NCI-H524 (cell line): ENCODE measurements at regions not wholly inside any gene's neighbourhood (a gene's known extent, or its start where the extent isn't known, plus 50 kb on each side); places are given as distances from the start of the nearest gene placed in this dataset.

ENCODE experiments used
- DNase-seq, 2 experiments: peaks; one replicate each; lab custom pipeline; 2025; lab: John Stamatoyannopoulos, UW

DNA sequence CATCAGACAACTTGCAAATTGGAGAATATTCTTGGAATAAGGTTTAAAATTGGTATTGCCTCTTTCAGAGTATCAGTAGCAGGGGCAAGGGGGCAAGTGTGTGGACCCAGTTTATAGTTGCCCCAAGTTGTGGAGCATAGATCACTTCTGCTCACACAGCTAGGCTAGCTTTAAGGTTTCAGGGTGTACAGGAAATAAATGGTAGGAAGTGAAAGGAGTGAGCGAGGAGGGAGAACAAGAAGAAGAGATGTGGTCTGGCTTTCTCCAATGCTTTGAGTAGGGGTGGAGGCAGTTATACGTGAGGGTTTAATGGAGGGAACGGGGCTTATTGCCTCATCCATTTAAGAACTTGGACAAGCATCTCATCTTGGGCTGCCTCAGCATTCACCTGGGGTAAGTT, 290.0 kb upstream of the CFAP20DC start:
- no peak for DNase-seq

DNA sequence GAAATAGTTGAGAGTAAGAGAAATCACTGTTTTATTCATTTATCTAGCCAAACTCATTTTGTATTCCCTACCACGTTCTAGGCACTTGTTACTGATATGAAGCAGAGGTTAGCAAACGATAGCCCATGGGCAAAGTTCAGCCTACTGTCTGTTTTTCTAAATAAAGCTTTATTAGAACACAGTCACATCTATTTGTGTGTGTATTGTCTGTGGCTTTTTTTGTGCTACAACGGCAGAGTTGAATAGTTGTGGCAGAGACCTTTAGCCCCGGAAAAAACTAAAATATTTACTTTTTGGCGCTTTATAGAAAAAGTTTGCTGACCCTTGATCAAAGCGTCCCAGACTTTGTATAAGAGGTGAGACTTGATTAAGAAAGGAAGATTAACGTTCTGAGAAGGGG, 289.1 kb upstream of the CFAP20DC start:
- DNase-seq = no peak

DNA sequence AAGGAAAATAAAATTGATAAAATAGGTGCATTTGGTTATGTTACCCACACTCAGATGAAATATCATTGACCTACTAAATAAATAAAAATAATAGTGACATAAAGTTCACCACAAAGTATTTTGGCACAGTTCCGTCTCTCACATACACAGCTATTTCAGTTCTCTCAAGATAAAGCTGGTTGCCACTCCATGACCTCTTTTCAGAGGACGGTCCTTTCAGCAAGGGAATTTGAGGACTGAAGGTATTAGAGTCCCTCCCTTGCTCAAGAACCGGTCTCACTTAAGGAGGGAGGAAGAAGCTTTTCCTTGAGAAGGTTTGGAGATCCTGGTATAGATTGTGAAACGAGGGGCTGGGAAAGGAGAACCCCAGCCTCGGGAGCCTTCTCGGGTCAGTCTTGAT, 285.5 kb upstream of the CFAP20DC start:
- DNase-seq = no peak

DNA sequence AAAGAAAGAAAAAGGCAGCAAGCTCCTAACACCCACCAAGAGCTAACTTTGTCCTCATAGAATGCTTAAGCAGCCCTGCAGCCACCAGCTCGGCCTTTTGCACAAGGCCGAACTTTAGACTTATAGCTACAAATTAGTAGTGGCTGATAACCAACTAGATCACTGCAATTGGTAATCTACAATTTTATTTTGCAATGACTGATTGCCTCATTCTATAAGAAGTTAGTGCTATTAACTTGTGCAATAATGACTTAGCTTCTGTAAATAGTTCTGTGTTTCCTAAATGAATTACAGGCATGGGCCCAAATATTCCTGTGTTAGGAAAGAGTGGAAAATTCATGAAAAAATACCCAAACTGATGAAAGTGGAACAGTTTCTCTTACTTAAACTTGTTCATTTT, 284.8 kb upstream of the CFAP20DC start:
- no peak for DNase-seq

DNA sequence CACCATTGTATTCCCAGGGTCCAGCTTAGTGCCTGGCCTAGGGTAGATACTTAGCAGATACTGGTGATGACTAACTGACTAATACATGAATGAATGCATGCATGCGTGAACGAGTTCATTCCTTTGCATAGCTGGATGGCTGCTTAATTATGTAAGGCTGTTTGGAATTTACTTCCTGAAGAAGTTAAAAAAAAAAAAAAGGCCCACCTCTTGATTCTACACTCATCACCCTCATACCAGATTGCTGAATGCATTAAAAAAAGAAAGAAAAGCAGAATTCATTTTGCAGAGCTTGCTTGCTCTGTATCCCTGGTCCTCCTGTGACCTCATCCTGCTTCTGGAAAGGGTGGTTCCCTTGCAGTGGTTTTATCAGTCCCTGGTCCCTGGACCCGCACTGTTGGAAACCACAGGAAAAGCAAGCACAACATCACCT, 277.6 kb upstream of the CFAP20DC start:
- no peak for DNase-seq

DNA sequence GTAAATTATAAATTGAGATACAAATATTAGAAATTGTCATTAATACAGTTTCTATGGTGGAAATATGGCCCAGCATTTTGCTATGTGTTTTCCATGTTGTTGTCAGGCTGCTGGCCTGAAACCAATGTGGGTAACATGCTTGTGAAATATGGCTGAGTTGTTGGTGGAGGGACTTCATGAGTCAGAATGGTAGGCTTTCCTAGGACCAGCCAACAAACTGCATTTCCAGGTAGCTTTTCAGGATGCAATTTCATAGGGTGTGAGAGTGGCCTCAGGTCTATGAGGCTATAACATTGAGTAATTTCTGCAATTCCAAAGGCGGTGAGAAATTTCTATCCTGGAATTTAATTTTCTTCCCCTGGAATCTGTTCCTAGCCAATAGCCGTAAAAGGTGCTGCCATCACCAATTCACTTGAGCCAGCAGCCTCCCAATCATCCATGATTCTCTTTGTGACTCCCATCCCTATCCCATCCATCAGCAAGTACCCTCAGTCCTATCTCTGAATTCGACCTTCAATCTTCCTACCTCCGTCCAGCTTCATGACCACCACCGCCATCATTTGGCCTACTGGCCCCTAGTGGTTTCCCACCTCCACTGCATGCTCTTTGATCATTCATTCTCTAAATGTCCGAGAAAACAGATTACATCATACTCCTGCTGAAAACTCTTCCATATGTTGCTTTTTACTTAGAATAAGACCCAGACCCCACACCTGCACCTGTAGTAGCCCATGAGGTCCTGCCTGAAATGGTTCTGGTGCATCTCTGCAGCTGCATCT, 276.6 kb upstream of the CFAP20DC start:
- no peak for DNase-seq

DNA sequence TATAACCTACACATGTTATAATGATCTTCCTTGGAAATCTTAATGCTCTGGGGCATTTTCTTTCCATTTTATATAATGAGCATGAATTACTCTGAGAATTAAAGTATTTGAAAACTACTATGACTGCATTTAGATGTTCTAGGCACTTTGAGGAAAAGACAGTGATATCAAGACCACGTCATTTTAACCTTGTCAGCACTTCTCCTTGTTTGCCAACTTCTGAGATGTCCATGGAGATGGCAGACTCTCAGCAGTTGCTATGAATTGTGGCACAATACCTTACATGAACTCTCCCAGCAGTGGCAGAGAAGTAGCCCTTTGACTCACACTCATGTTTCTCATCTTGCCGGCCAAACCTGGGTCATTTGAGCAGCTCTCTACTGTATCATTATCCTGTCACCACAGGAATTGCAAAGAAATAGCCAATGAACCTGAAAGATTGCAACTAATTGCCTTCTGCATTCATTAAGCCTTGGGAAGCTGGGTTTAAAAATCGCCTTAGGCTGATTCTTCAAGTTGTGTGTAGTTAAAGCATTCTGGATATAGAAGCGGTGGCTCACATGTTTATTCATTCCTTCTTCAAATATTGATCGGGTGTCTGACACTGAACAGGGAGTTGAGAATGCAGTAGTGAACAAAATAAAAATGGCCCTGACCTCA, 272.2 kb upstream of the CFAP20DC start:
- no peak for DNase-seq

DNA sequence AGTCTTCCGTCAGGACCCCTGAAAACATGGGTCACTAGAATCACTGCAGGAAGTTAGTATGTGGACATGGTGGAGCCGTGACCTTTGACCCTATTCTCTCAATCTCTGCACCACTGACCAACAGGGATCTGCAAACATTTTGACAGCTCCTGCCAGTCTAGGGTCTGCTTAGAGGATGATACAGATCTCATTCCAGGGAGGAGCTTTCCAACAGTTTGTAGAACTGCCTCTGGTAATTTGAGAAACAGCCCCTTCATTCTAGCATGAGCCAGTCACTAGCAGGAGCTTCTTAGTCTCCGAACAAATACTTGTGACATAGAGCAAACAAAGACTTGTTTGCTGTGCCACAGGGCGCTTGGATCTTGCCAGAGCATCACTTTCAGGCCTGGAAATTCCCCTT, 270.3 kb upstream of the CFAP20DC start:
- DNase-seq = no peak

DNA sequence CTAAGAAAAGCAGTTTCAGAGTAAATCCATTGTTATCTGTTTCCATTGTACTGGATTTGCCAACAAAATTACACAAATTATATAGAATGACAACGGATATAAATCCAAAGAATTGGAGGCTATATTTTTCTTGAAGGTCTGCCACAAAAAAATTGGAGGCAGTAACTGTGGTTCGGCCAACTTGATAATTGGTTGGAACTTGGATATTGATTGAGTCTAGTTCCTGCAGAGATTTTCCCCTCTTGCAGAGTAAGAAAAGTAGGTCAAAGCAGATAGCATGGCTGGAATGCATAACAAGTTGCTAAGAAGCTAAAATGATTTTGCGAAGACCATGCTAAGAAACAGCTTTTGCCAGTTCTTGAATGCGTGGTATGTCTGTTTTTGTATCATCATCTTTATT, 269.6 kb upstream of the CFAP20DC start:
- no peak for DNase-seq

DNA sequence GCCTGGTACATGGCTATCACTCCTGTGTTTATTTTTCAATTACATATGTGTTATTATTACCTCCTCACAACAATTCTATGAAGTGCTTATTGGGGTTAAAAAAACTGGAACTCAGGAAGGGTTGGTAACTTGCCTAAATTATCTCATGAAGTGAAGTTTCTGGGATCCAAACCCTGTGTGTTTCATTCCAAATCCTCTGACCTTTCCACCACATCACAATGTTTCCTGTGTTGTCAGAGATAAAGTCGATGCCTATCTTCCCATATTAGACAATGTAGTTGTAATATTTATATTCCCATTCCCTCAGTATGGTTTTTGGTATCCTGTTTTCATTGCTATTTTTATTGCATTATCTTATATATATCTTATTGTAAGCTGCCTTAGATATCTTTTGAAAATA, 269.1 kb upstream of the CFAP20DC start:
- no peak for DNase-seq

DNA sequence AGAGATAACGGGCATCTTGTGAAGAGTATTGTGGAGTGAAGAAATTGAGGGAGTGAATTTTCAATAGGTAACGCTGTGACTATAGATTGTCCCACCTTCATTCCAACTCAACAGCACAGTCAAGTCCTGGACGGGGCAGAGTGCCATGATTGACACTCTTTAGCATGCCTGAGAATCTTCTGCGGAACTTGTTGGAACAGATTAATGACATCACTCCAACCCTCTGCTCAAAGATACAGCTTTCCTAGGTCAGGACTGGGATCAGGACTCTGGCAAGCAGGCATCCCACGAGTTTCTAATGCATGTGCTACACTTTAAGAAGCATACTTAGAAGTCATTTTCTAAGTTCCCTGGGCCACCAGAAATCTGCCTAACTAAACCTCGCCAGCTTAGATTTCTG, 267.6 kb upstream of the CFAP20DC start:
- no peak for DNase-seq

DNA sequence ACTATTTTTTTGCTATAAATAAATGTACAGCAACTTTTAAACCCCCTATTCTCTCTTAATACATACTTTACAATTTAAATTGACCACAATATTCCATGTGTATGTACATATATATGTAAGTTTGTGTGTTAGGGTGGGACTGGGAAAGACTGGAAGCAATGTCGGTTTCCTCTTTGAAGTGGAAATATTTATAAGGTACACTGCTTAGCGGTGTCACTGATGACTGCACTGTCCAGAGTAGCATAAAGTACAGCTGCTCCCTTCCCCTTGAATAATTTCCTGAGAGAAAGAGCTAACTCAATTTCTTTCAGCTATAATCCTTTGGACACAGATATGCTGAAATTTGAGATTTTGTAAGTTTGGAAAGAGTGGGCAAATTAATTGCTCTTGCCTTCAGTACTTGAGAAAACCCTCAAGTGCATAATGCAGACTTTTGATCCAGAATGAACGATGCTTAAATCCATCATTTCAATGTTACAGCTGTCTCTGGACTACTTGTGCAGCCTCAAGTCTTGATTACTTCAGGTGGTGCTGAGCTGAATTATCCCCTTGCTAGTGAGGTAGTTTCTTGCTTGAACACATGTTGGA, 267.0 kb upstream of the CFAP20DC start:
- DNase-seq = peak; percentile 90 to 98

DNA sequence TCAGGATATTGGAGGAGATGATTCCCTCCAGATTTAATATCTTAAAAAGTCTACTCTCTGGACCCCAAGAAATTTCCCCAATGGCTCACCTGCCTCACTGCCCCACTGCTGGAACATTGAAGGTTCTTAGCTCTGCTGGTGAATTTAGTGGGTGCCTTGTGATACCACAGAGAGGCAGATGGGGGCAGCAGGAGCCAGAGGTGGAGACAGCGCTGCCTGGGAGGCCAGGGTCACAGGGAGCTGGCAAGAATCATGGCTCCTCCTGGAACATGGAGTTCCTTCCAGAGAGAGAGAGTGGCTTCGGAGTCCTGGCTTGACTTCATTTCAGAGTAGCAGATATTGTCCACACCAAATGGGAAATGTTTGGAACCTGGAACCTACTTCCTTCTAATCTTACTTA, 263.5 kb upstream of the CFAP20DC start:
- DNase-seq = peak; percentile 8 to 70

DNA sequence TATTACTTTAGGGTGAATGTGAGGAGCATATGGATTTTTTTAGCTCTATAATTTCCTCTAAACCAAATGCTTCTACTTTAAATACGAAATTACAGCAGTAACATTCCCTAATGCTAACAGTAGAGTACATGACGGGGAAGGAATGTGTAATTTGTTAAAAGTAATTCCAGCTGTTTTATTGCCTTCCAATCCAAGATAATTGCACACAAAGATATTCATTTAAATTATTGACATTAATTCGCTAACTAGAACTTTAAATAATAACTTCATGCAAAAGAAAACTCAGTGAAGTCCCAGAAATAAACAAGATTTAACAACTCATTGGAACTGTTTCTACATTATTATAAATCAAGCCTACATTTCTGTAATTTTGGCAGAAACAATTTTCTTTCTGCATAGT, 261.4 kb upstream of the CFAP20DC start:
- no peak for DNase-seq

DNA sequence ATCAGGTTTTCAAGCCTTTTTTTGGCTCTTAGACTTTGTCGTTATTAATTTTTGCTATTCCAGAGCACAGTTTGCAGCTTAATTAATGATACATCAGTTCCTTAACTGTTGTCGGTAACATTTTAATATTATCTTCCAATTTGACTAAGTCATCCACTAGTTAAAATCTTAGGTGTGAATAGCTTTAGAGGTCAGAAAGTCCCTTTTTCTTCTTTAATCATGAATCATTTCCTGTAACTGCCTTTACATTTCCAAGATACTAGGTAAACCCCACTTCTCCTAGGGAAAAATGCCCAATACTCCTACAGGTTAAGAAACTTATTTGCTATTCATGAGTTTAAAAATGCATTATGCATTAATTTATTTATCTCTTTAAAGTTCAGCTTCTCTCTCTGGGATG, 260.9 kb upstream of the CFAP20DC start:
- no peak for DNase-seq

DNA sequence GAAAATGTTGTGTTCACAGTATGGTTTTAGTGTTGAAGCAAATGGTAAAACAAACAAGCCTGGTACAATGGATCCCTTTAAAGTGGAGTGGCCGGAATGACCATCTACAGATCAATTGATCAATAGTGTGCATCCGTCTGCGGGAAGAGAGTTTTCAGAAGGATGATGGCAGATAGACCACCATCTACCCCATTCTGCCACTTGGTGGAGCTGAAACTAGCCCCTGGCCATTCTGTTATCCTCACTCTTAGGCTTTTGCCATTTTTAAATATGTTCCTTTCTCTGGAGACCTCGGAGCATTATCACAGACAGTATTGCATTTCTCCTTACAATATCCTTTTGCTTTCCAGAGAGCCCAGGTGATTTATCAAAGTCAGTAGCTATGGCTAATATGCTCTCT, 258.9 kb upstream of the CFAP20DC start:
- DNase-seq = no peak

DNA sequence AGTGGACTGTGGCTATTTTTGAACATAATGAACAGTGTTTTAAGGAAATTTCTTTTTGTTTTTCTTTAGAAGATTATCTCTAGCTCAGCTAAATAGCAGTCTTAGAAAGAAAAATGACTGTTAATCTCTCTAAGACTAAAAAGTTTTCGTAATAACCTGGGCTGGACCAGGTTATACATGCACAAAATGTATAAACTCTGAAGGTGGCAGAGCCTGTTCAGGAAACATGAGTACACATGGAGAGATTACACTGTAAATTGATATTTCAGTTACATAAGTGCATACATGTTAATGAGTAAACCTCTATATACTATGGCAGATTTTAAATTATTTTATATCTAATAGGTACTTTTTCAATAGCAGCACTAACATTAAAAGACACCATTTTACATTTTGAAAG, 258.2 kb upstream of the CFAP20DC start:
- DNase-seq = no peak

DNA sequence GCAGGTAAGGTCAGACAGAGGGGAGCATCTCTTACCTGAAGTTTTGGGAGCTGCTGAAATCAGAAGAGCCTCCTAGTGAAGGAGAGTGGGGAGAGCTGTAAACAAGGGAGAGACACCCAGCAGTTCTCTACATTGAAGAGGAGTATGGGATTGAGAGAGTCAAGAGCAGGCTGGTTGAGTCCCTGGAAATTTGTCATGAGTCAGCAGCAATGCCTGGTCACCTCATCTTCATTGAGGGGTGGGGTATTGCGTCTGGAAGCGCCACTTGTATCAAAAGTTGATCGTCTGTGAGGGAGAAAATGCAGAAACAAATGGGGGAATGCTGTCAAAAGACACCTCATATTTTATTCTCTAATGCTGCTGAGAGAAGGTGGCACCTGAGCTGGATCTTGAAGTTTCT, 256.6 kb upstream of the CFAP20DC start:
- no peak for DNase-seq

DNA sequence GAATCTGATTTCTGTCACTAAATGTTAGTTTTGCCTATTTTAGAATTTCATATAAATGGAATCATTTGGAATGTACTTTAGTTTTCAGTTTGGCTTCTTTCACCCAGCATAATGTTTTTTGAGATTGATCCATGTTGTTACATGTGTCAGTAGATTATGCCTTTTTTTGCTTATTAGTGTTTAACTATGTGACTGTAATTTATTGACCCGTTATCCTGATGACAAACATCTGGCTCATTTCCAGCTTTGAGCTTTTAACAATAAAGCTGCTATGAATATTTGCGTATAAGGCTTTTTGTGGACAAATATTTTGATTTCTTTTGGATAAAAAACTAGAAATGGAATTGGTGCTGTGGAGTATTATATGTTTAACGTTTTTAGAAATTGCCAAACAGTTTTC, 254.5 kb upstream of the CFAP20DC start:
- no peak for DNase-seq

DNA sequence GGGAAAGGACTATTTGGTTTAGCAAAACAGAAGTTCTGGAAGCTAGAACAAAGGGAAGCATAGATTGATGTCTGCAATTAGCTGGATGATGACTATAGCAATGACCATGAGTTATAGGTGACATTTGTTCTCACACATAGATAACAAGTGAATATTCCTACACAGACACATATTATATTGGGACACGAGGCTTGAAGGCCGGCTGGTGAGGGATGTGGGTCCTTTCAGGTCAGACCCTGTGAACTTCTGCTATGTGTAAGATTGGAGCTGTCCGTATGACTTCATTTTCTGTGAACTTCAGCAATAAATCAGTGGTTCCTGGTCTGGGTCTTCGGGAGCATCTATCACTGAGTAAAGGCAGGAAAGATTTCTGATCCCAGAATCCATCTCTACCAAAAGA, 253.6 kb upstream of the CFAP20DC start:
- no peak for DNase-seq

DNA sequence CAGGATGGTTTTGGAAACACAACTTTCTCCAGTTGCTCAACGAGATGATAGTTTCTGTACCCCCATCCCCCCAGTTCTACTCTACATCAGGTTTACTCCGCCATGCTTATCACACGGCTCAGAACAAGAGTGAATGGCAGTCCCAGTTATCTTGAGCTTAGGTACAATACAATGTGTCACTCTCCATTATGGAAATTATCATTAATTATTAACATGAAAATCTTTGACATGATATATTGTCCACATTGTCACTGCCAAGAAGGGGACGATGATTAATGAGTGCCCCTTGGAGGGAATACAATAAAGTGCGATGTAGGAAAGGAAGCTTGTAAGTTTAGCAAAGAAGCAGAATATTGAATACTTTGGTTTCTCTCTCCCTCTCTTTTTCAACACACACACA, 252.6 kb upstream of the CFAP20DC start:
- DNase-seq = no peak

DNA sequence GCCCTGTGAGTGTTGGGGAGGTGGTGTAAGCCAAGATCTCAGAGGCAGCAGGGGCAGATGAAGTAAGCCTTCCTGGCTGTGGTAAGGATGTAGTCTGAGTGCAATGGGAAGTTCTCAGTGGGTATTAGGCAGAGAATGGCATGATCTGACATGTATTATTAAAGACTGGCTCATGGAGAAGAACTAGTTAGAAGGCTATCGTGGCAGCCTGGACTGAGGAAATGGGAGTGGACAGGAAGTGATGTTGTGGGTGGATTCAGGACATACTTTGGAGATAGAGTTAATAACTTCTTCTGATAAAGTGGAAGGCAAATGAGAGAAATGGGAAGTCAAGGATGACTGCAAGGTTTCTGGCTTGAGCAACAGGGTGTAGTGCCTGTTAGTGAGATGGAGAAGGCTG, 250.9 kb upstream of the CFAP20DC start:
- no peak for DNase-seq

DNA sequence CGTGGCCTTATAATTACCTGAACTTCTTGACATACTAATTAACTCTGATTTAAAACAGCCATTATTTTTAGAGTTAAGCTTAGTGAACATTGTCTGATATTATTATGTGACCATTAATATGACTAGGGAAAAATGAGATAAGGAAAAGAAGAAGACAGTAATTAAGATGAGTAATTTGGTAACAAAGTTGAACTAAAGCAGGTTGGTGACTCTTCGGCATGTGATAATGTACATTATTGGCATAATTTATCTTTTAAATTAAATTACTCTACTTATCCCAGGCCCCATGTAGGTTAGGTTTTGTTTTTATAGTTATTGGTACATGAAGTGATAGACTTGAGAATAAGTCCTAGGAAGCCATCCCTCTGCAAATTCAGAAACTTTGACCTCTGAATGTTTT, 249.7 kb upstream of the CFAP20DC start:
- no peak for DNase-seq

DNA sequence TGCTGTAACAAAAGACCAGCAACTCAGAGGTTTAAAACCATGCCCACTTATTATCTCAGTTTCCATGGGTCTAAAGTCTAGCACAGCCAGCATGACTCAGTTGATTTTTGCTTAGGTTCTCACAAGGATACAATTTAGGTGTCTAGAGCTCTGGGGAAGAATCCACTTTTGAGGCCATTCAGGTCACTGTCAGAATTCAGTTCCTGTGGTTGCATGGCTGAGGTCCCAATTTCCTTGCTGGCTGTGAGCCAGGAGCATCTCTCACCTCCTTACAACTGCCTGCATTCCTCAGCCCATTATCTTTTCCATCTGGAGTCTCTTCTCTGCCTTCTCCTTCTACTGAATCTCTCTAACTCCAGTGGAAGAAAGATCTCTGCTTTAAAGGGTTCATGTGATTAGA, 240.5 kb upstream of the CFAP20DC start:
- DNase-seq = no peak
